Body of pancreas (tissue), 4 donors: ENCODE measurements at regions not wholly inside any gene's neighbourhood (a gene's known extent, or its start where the extent isn't known, plus 50 kb on each side); places are given as distances from the start of the nearest gene placed in this dataset.

Experiments
- CTCF ChIP-seq, 7 experiments: fragments of 450-650 bp in 4 of 7; fragments of 200-600 bp in 3 of 7; sonication (generic) in 3 of 7; IDR thresholded peaks; one replicate each; pipeline ENCODE4 v1.5.1; 2016 to 2019; ENCODE audit warnings: antibody characterized with exemption in 7 of 7
- POLR2A ChIP-seq, 3 donors: fragments of 450-650 bp; IDR thresholded peaks; one replicate each; pipeline ENCODE4 v1.6.1; 2016; ENCODE audit warnings: antibody characterized with exemption in 3 of 3, mild to moderate bottlenecking in 2 of 3

DNA sequence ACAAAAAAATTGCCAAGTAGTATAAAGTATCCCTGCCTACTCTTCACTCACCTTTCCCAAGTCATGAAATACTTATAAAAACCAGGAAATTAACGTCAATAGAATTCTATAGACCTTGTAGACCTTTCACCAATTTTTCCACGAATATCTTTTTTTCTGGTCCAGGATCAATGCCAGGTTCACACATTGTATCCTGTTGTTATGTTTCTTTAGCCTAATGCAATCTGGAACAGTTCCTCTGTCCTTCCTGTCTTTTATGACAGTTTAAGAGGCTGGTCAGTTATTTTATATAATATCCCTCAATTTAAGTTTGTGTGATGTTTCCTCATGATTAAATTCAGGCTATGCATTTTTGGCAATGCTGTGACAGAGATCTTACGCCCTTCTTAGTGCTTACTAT, 63.2 kb upstream of the MAGI1 start:
- no peak for TF ChIP-seq POLR2A (IDR thresholded peaks at IDR 0.05)
- no peak for TF ChIP-seq CTCF (IDR thresholded peaks at IDR 0.05)
